GM12892 (cell line): ENCODE measurements at regions not wholly inside any gene's neighbourhood (a gene's known extent, or its start where the extent isn't known, plus 50 kb on each side); places are given as distances from the start of the nearest gene placed in this dataset.

Source experiments
- DNase-seq: peaks from one replicate; pipeline ENCODE4 v3.0.0; 2011; ENCODE audit not compliant: insufficient read length
- FAIRE-seq: peaks from 2 replicates; lab custom pipeline; 2011; peaks lifted over from hg19 to GRCh38; lab: Jason Lieb, UNC
- POLR2A ChIP-seq: IDR thresholded peaks from 2 replicates; pipeline ENCODE4 v1.6.1; 2011; ENCODE audit warnings: low read depth, low read length, control low read depth
- POLR2AphosphoS5 ChIP-seq: IDR thresholded peaks from 2 replicates; pipeline ENCODE4 v1.6.1; 2011; ENCODE audit warnings: low read depth, low read length, control low read depth
- TAF1 ChIP-seq: IDR thresholded peaks from 2 replicates; pipeline ENCODE4 v1.6.1; 2011; ENCODE audit warnings: low read depth, mild to moderate bottlenecking, control low read depth, low read length, borderline replicate concordance

DNA sequence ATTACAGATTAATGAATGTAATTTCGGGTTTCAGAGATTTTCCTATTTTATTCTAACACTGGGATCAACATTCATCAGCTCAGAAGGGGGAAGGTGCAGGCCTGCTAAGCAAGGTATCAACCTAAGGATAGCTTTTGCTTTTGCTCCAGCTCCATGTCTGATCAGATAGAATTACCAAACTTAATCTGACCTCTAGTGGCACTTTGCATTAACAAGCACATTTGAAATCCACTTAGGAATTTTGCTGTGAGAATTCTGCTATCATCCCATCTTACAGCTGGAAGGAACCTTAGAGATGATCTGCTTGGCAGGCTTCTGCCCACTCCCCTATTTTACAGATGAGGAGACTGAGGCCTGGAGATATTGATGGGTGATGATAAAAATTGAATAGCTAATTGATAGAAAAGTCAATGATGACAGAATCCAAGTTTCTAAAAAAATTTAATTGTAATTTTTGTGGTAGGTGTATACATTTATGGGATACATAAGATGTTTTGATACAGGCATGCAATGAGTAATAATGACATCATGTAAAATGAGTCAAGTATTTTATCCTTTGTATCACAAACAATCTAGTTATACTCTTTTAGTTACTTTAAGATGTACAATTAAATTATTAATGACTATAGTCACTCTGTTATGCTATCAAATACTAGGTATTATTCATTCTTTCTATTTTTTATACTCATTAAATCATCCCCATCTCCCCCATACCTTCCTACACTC, 209.2 kb upstream of the ZPLD1 start:
- FAIRE-seq (no peak), DNase-seq (no peak)
- TF ChIP-seq TAF1: no peak
- no peak for TF ChIP-seq POLR2AphosphoS5
- TF ChIP-seq POLR2A: no peak

DNA sequence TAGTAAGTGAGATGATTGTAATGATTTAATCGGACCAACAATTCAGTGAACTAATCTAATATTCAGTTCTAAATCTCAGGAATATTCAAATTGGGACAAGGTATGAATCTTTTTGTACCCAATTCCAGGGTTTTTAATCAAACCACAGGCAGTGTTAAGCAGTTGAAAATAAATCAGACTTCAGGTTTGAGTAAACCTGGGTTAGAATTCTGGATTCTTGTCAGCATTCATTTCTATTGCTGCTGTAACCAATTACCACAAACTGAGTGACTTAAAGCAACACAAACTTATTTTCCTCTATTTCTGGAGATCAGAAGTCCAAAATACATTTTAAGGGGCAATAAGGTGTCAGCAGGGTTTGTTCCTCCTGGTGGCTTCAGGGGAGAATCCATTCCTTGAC, 208.4 kb upstream of the ZPLD1 start:
- no peak for TF ChIP-seq POLR2A
- no peak for TF ChIP-seq TAF1
- TF ChIP-seq POLR2AphosphoS5: no peak
- FAIRE-seq (no peak), DNase-seq (no peak)

DNA sequence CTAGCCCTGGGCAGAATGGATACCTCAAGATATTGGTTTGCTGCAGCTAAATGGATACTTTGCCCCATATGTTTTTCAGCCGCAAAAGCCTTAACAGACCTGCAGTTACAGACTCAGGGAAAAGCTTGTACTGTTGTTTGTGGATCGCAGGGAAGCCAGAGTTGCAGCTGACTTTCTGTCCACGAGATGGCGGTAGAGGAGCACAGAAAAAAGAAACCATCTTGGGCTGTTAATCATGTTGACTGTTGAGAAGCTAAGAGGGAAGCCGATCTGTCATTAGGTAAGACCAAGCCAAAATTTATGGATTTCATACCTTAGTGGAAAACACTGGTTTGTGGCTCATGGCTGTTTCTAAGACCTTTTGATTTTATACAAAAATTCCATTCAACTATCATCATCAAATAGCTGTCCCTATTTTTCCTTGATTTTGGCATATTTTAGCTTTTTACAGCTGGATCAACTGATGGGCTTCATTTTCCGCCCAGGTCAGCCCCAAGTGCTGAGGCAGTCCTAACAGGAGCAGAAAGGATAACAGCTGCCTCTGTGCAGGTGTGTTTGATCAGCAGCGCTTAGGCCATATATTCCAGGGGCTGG, 205.7 kb upstream of the ZPLD1 start:
- TF ChIP-seq POLR2AphosphoS5: no peak
- TF ChIP-seq TAF1: no peak
- TF ChIP-seq POLR2A: no peak
- DNase-seq: no peak
- no peak for FAIRE-seq

DNA sequence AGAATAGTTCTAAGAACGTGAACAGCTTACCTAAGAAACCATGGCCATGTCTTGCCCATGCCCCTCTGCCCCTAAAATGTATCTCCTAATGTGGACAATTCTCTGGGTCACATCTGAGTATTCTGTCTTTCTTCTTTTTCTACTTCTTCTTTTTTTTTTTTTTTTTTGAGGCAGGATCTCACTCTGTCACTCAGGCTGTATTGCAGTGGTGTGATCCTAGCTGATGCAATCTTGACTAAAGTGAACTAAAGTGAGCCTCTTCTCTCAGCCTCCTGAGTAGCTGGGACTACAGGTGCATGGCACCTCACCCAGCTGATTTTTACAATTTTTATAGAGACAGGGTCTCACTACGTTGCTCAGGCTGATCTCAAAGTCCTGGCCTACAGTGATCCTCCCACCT, 204.8 kb upstream of the ZPLD1 start:
- FAIRE-seq (no peak), DNase-seq (no peak)
- no peak for TF ChIP-seq TAF1
- TF ChIP-seq POLR2A: no peak
- no peak for TF ChIP-seq POLR2AphosphoS5

DNA sequence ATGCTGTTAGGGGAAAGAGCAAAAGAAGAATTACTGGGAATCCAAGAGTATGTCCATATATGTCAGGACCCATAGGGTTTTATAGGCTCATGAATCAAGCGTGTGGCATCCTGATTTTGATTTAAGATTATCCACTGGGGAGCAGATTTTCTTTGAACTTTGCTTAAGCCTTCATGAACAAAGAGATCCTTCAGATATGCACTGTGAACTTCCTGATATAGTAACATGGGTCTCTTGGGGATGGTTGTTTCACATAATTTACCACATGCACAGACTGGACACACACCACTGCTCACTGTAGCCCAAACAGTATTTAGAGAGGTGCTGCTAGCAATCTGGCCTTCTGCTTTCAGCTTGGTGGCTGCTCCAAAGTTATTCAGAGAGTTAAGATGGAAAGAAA, 200.9 kb upstream of the ZPLD1 start:
- no peak for DNase-seq
- peak; percentile 89 for FAIRE-seq
- TF ChIP-seq POLR2A: no peak
- no peak for TF ChIP-seq POLR2AphosphoS5
- TF ChIP-seq TAF1: no peak

DNA sequence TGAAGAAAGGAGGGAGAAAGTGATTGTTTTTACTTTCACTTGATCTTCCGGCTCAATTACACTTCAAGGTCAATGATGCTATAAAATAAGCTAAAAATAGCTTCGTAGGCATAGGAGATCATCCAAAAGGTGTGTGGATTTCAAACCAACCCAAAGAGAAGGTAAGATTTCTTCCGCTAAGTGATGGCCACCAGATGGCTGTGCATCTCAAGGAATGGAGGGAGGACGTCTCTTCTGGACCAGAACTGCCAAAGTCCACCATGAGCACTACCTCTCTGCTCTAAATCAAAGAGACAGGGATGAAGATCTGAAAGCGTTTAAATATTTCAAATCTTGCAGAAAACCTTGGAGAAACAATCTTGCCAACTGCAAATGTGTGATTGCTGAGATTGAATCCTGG, 199.1 kb upstream of the ZPLD1 start:
- TF ChIP-seq POLR2A: no peak
- no peak for TF ChIP-seq TAF1
- TF ChIP-seq POLR2AphosphoS5: no peak
- DNase-seq: no peak
- FAIRE-seq: no peak

DNA sequence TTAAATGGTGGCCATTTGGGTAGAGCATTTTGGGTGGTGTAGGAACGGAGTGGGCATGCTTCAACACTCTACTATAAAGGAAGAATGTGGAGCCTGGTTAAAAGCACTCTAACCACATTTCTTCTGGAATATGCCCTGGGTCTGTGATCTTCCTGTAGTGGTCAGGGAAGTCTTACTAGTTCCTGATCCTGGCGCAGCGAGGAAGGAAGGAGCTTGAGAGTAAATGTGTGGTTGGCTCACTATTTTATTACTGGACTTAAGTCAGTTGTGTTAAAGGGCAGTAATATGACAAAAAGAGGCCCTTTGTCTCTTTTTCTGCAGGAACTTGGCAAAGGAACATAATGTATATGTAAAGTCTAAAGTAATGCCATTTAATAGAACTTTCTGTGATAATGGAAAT, 197.6 kb upstream of the ZPLD1 start:
- DNase-seq (no peak), FAIRE-seq (no peak)
- TF ChIP-seq POLR2A (no peak), POLR2AphosphoS5 (no peak), TAF1 (no peak)

DNA sequence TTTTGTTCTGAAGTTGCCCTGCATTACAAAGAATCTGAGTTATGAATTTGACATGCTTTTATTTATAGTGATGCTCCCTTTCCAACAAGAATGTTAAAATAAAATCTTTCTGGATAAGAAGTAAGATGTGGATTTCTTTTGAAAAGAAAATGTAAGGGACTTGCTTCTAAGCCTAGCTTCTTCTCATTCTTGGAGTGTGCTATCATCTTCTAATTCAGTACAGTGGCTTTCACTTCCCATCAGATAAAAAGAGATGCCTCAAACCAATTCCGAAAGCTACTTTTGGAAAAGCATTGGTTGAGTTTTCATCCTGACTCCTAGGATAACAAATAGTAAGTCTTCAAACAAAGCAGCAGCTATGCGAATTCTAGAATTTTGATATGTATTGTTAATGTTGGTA, 197.0 kb upstream of the ZPLD1 start:
- FAIRE-seq (no peak), DNase-seq (no peak)
- TF ChIP-seq POLR2A: no peak
- no peak for TF ChIP-seq TAF1
- no peak for TF ChIP-seq POLR2AphosphoS5

DNA sequence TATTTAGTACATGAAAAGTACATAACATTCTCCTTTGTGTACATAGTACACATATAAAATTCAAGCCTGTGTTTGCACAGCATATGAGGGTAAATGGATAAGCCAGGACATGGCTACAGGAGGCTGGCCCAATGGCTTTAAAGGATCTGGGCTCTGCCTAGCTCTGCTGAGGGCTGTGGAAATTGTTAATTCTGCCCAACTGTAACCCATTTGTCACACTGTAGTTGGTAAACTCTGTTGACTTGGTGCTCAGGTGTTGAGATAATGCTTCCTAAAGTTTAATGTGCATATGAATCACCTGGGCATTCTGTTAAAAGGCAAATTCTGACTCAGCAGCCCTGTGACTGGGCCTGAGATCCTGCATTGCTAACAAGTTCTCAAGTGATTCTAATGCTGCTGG, 196.5 kb upstream of the ZPLD1 start:
- no peak for DNase-seq
- no peak for FAIRE-seq
- TF ChIP-seq TAF1: no peak
- TF ChIP-seq POLR2A: no peak
- TF ChIP-seq POLR2AphosphoS5: no peak

DNA sequence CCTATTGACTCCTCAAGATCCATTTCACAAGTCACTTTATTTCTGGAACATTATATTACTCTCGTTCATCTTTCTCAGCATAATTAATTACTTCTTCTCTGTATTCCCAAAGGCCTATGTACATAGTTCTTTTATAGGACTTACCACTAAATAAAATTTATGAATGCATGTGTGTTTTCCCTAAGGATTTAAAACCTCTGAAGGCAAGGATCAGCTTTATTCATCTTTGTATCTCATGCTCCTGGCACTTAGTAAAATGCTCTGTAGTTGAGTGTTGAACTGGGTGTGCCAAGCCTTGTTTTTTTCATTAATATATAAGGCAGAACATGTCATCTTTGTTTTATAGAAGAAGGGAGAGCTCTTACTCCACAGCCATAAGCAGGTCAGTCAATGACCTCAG, 194.1 kb upstream of the ZPLD1 start:
- TF ChIP-seq TAF1 (no peak), POLR2A (no peak), POLR2AphosphoS5 (no peak)
- no peak for FAIRE-seq

DNA sequence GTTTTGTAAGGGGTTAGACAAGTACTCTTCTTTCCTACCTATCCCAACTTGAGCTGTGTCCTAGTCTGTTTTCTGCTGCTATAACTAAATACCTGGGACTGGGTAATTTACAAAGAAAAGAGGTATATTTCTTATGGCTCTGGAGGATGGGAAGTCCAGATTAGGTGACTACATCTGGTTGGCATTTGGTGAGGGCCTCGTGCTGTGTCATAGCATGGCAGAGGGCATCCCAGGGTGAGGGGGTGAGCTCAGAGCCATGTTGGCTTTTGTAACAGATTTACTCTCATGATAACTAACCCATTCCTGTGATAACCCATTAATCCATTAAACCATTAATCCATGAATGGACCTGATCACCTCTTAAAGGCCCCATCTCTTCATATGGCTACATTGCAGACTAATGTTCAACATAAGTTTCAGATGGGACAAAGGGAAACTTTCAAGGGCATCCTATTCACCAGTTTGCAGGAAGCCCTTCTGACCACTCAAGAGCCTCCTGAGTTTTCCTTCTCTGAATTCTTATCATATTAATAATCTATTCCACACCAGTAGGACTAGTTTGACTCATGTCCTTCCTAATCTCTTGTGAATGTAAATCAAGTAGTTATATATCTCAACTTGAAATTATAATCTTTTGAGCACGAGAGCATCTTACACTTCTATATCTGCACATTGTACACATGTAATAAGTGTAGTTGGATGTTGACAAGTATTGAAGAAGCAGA, 185.7 kb upstream of the ZPLD1 start:
- FAIRE-seq: no peak
- no peak for DNase-seq
- no peak for TF ChIP-seq TAF1
- TF ChIP-seq POLR2A: no peak
- no peak for TF ChIP-seq POLR2AphosphoS5

More for the DNA sequence above, 194.1 kb upstream of the ZPLD1 start:
- no peak for DNase-seq
